BLaER1 treated with 17β-estradiol and CSF1 and Interleukin-3, amounts not matched to agents 10 nM and 100 nM (cell line): ENCODE measurements at regions not wholly inside any gene's neighbourhood (a gene's known extent, or its start where the extent isn't known, plus 50 kb on each side); places are given as distances from the start of the nearest gene placed in this dataset.
A peak's percentile ranks its signal among the peaks of the same experiment; 100 is the strongest.
"Not testable (repeated sequence)": the region's sequence is repeated elsewhere in the genome, so short reads cannot be mapped to it uniquely, and the experiment has no call there.

Experiments
- H3K27ac ChIP-seq, 11 experiments: shearing (Covaris generic); formaldehyde crosslinking; 2 replicates each; pipeline ENCODE4 v1.8.1; 2022
- H3K27me3 ChIP-seq, 11 experiments: shearing (Covaris generic); formaldehyde crosslinking; 2 replicates each; pipeline ENCODE4 v1.8.1; 2022
- H3K36me3 ChIP-seq, 11 experiments: shearing (Covaris generic); formaldehyde crosslinking; 2 replicates each; pipeline ENCODE4 v1.8.1; 2022
- H3K4me1 ChIP-seq, 10 experiments: shearing (Covaris generic); formaldehyde crosslinking; 2 replicates each; pipeline ENCODE4 v1.8.1; 2022
- H3K4me2 ChIP-seq, 11 experiments: shearing (Covaris generic); formaldehyde crosslinking; 2 replicates each; pipeline ENCODE4 v1.8.1; 2022
- H3K4me3 ChIP-seq, 10 experiments: shearing (Covaris generic); formaldehyde crosslinking; 2 replicates each; pipeline ENCODE4 v1.8.1; 2022
- H3K9ac ChIP-seq, 11 experiments: shearing (Covaris generic); formaldehyde crosslinking; 2 replicates each; pipeline ENCODE4 v1.8.1; 2022
- H3K9me3 ChIP-seq, 11 experiments: shearing (Covaris generic); formaldehyde crosslinking; replicated peaks in 1 of 11; 2 replicates each; pipeline ENCODE4 v1.8.1; 2022
- H4K20me1 ChIP-seq, 11 experiments: shearing (Covaris generic); formaldehyde crosslinking; 2 replicates each; pipeline ENCODE4 v1.8.1; 2022
- Cebpa-rat ChIP-seq, 11 experiments: shearing (Covaris generic); IDR thresholded peaks; 2 replicates each; pipeline ENCODE4 v1.8.1; 2022

GRCh38 chr1:199466961-199467360 lies 560.5 kb upstream of the NR5A2 start:
- H3K27ac ChIP-seq = no peak overlapping the region
- H3K4me2 ChIP-seq = peak overlapping the region in 2 of 11 experiments; percentile 36 to 44; a peak in 2 of 22 replicates
- H3K9ac ChIP-seq = no peak overlapping the region
- no peak for TF ChIP-seq Cebpa-rat (IDR thresholded peaks at IDR 0.05)
- peaks cover 0 to 15% (median 4%) of the 10 kb centered on the region in 10 experiments; a peak in 8 of 20 replicates for H3K4me1 ChIP-seq
- H4K20me1 ChIP-seq = no peaks in the 10 kb centered on the region
- H3K9me3 ChIP-seq = peaks cover 0 to 21% (median 8%) of the 10 kb centered on the region in 11 experiments; a peak in 11 of 22 replicates
- no peaks in the 10 kb centered on the region for H3K36me3 ChIP-seq
- H3K27me3 ChIP-seq = no peaks in the 10 kb centered on the region
- H3K4me3 ChIP-seq = no peak overlapping the region

DNA sequence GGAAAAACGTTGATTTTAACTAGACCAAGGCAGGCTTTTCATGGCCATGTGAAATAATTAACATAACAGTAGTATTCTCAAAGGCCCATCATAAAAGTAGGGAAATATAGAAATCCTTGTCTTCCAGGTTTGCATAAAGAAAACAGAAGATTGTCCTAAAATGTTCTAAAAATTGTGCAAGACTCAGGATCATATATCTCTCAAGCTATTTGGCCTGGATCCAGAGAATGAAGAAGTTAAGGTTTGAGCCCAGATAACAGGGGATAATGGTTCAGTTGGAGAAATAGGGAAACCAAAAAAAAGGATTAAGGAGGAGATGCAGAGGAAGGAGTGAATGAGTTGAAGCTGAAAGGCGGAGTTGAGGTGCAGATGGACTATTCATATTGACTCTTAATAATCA lies 555.5 kb upstream of the NR5A2 start:
- H3K9ac ChIP-seq = no peak overlapping the region
- no peaks in the 10 kb centered on the region for H3K27me3 ChIP-seq
- H4K20me1 ChIP-seq = no peaks in the 10 kb centered on the region
- 0 out of 22 replicates have a peak, but pooled peaks cover 0 to 4% (median 0%) of the 10 kb centered on the region in 11 experiments for H3K9me3 ChIP-seq
- TF ChIP-seq Cebpa-rat (IDR thresholded peaks at IDR 0.05) = no peak
- no peak overlapping the region for H3K4me3 ChIP-seq
- H3K27ac ChIP-seq = no peak overlapping the region
- H3K36me3 ChIP-seq = no peaks in the 10 kb centered on the region
- H3K4me2 ChIP-seq = no peak overlapping the region
- peaks cover 0 to 2% (median 0%) of the 10 kb centered on the region in 10 experiments; a peak in 4 of 20 replicates for H3K4me1 ChIP-seq

- Histone ChIP-seq H3K9me3 (0 out of 22 replicates have a peak, but pooled peaks cover 0 to 4% (median 0%) of the 10 kb centered on the region in 11 experiments), H3K27me3 (no peaks in the 10 kb centered on the region), H3K4me3 (no peak overlapping the region), H3K4me2 (no peak overlapping the region), H4K20me1 (no peaks in the 10 kb centered on the region), H3K9ac (no peak overlapping the region), H3K4me1 (no peaks in the 10 kb centered on the region), H3K36me3 (no peaks in the 10 kb centered on the region), H3K27ac (no peak overlapping the region)
- no peak for TF ChIP-seq Cebpa-rat (IDR thresholded peaks at IDR 0.05)
Observed at GRCh38 chr1:199472978-199473377, 554.5 kb upstream of the NR5A2 start.

DNA sequence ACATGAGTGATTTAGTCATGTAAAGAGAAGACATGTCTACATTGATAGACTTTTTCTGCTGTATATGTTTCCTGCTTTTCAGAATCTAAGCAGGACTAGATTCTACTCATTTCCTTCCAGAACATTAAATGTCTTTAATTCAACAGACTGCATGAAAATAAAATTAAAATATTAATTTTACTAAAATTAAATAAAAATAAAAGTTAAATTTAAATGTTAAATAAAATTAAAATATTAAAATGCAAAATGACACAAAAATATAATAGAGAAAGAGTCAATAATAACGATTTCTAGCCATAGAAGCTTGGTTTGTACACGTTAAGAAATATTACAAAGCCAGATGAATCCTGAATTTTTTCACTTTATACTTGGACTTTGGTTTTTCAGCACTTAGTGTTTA lies 552.8 kb upstream of the NR5A2 start:
- H3K4me3 ChIP-seq = no peak overlapping the region
- TF ChIP-seq Cebpa-rat (IDR thresholded peaks at IDR 0.05) = no peak
- H3K27ac ChIP-seq = no peak overlapping the region
- H3K27me3 ChIP-seq = no peaks in the 10 kb centered on the region
- H3K4me2 ChIP-seq = no peak overlapping the region
- H3K9me3 ChIP-seq = no peaks in the 10 kb centered on the region
- H4K20me1 ChIP-seq = no peaks in the 10 kb centered on the region
- no peak overlapping the region for H3K9ac ChIP-seq
- no peaks in the 10 kb centered on the region for H3K4me1 ChIP-seq
- no peaks in the 10 kb centered on the region for H3K36me3 ChIP-seq

DNA sequence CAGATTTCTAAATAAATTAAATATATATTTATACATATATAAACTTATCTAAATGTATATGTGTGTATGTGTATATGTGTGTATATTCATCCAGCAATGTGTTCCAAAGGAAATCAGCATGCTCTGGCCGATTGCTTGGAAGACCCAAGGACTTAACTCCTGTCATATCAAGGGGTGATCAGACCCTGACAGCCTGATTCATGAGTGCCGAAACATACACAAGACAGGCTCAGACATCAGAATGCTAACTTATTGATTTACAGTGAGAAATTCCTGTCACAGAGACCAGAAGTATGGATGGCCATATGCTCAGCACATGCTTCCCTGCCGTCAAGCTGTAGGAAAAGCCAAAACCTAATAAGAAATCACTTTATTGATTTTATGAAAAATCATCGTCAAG lies 545.1 kb upstream of the NR5A2 start:
- H3K4me2 ChIP-seq = no peak overlapping the region
- TF ChIP-seq Cebpa-rat (IDR thresholded peaks at IDR 0.05) = no peak
- no peaks in the 10 kb centered on the region for H3K27me3 ChIP-seq
- H3K9me3 ChIP-seq = no peaks in the 10 kb centered on the region
- H3K9ac ChIP-seq = no peak overlapping the region
- no peaks in the 10 kb centered on the region for H3K4me1 ChIP-seq
- no peaks in the 10 kb centered on the region for H4K20me1 ChIP-seq
- H3K27ac ChIP-seq = no peak overlapping the region
- H3K36me3 ChIP-seq = no peaks in the 10 kb centered on the region
- H3K4me3 ChIP-seq = no peak overlapping the region

DNA sequence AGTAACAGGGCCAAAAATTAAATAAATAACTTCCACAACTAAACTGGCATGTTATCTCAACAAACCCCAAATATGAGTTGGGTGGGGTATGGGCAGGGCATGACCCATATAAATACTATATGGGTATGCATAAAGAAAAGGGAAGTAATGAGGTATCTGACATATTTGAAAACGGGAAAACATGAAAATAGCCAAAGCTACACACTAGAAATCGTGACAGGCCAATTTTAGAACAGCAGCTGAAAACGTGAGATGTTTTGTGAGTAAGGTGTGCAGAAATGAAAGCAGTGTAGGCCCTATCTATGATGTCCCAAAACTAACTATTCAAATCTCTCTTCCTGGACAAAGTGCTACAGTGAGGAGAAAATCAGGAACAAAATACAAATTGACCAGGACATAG lies 537.9 kb upstream of the NR5A2 start:
- no peak for TF ChIP-seq Cebpa-rat (IDR thresholded peaks at IDR 0.05)
- no peak overlapping the region for H3K4me2 ChIP-seq

DNA sequence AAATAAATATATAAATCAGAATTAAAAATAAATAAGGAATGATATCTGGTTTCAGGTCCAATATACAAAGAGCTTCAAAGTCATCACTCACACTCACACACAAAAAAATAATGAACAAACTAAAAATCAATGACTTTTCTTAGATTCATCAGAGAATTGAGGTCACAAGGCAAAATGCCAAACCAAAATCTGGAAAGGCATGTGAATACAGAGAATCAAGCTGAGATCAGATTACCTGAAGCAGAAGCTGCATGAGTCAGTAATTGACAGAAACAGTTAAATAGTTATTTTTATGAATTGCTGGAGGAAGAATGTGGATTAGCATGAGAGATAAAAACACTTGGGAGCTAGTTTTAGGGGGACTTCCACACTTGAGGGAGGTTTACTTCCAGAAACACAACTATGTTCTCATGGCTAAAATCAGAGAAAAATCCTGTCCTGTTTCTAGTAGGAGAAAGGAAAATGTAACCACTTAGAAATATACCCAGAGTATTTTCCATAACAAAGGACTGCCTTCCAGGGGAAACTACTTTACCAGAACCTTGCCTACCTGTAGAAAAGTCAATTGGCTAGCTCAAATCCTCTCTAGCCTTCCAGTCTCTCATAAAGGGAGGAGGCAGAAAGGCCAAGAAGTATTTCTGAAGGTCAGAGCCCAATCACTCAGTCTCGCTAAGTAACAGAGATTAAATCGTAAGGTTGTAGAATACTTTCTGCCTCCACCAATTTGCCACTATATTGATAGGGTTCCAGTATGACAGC lies 536.6 kb upstream of the NR5A2 start:
- H3K4me2 ChIP-seq = no peak overlapping the region
- H3K4me3 ChIP-seq = no peak overlapping the region
- no peak for TF ChIP-seq Cebpa-rat (IDR thresholded peaks at IDR 0.05)
- no peaks in the 10 kb centered on the region for H4K20me1 ChIP-seq
- no peak overlapping the region for H3K27ac ChIP-seq
- no peaks in the 10 kb centered on the region for H3K4me1 ChIP-seq
- H3K36me3 ChIP-seq = no peaks in the 10 kb centered on the region
- peaks cover 24 to 29% (median 26%) of the 10 kb centered on the region in 11 experiments for H3K9me3 ChIP-seq
- H3K9ac ChIP-seq = no peak overlapping the region
- H3K27me3 ChIP-seq = no peaks in the 10 kb centered on the region

More for the DNA sequence above, 537.9 kb upstream of the NR5A2 start:
- Histone ChIP-seq H3K4me1 (no peaks in the 10 kb centered on the region), H3K36me3 (no peaks in the 10 kb centered on the region), H3K9ac (no peak overlapping the region), H3K27ac (no peak overlapping the region), H3K27me3 (no peaks in the 10 kb centered on the region), H4K20me1 (no peaks in the 10 kb centered on the region), H3K9me3 (peaks cover 13 to 15% (median 14%) of the 10 kb centered on the region in 11 experiments), H3K4me3 (no peak overlapping the region)

GRCh38 chr1:199495432-199495831 lies 532.1 kb upstream of the NR5A2 start:
- no peak overlapping the region for H3K4me2 ChIP-seq
- H3K27ac ChIP-seq = no peak overlapping the region
- no peak overlapping the region for H3K4me3 ChIP-seq
- no peaks in the 10 kb centered on the region for H3K27me3 ChIP-seq
- no peaks in the 10 kb centered on the region for H3K36me3 ChIP-seq
- no peak for TF ChIP-seq Cebpa-rat (IDR thresholded peaks at IDR 0.05)
- H3K4me1 ChIP-seq = peaks cover 5 to 16% (median 10%) of the 10 kb centered on the region in 10 experiments; a peak in 18 of 20 replicates
- H4K20me1 ChIP-seq = no peaks in the 10 kb centered on the region
- no peak overlapping the region for H3K9ac ChIP-seq
- H3K9me3 ChIP-seq = peaks cover 24 to 31% (median 26%) of the 10 kb centered on the region in 11 experiments

DNA sequence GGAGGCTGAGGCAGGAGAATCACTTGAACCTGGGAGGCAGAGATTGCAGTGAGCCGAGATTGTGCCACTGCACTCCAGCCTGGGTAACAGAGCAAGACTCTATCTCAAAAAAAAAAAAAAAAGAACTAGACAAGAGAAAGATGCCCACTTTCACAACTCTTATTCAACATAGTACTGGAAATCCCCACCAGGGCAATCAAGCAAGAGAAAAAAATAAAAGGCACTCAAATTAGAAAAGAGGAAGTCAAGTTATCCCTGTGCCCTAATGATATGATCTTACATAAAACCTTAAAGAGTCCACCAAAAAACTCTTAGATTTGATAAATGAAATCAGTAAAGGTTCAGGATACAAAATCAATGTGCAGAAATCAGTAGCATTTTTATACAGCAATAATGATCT lies 528.7 kb upstream of the NR5A2 start:
- Histone ChIP-seq H3K27ac (peak overlapping the region in 7 of 11 experiments; percentile 28 to 53 (median 40); a peak in 9 of 22 replicates), H3K4me1 (peaks cover 5 to 16% (median 10%) of the 10 kb centered on the region in 10 experiments; a peak in 18 of 20 replicates), H3K4me2 (peak overlapping the region; percentile 10 to 58 (median 40); a peak in 15 of 22 replicates), H3K9me3 (peaks cover 18 to 23% (median 20%) of the 10 kb centered on the region in 11 experiments)
- H3K27me3 ChIP-seq, H3K9ac ChIP-seq, H3K36me3 ChIP-seq, H3K4me3 ChIP-seq, H4K20me1 ChIP-seq: not testable (repeated sequence)

DNA sequence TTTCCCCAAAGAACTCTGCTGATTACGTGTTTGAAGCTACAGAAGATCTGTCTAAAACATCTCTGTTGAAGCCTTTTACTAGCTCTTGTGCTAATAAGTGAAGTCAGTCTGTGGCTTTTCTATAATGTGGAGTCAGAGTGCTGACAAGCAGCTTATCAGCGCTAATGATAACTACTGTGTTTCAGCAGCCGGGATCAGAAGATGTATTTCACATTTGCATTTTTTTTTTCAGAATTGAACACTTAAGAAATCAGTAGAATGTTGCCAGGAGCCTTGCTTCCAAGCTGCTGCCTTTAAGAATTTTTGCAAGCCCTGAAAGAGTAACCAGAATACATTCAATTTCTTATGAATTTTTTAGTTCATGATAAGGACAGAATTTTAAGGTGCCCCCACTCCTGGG lies 519.4 kb upstream of the NR5A2 start:
- Histone ChIP-seq H3K4me2 (no peak overlapping the region), H3K27ac (no peak overlapping the region), H3K9ac (no peak overlapping the region), H3K27me3 (no peaks in the 10 kb centered on the region), H3K36me3 (no peaks in the 10 kb centered on the region), H3K4me3 (no peak overlapping the region), H3K9me3 (no peaks in the 10 kb centered on the region), H3K4me1 (peaks cover 0 to 11% (median 7%) of the 10 kb centered on the region in 10 experiments; a peak in 13 of 20 replicates), H4K20me1 (no peaks in the 10 kb centered on the region)
- no peak for TF ChIP-seq Cebpa-rat (IDR thresholded peaks at IDR 0.05)
